Fibroblast of skin of scalp (primary cell): ENCODE measurements at regions not wholly inside any gene's neighbourhood (a gene's known extent, or its start where the extent isn't known, plus 50 kb on each side); places are given as distances from the start of the nearest gene placed in this dataset.

ENCODE experiments used
- DNase-seq: peaks from one replicate; pipeline ENCODE4 v3.0.0-alpha.2; 2013

DNA sequence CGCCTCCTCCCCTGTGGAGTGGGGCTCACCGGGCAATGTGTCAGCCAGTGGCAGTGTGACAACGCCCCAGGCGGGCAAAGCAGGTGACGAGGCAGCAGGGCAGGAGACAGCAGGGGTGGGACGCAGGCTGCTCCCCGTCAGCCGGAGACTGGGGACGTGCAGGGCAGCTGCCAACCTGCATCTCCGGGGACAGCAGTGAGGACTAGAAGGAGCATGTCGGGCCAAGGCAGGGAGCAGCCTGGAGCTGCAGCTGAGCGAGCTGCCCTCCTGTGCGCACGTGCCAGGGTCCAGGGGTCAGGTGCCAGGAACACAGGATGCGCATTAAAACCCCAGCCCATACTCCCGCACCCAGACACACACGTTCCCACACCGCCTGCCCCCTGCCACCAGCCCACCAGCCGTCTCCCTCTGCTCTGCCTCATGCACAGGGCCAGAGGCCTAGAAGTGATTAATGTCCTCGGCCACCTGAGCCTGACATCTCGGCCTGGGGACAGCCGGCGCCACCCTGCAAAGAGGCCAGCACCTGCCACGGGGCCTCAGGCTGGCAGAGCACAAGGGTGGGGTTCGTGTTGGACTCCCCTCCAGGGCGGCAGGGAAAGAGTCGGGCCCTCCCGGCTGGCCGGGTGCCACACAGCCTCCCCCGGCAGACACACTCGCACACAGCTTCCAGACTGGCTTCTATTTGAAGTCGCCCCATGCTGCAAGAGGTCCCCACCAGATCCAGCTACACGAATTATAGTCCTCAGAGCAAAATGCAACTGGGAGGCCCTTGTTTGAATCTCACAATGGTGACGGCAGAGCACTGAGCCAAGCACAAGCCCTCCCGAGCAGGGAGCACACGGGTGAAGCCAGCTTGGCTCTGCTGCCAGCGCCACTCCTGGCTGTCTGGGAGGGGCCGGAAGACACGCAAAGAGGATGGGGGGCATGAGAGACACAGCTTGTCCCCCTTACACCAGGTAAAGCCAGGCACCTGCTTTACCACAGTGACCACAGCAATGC, 90.4 kb downstream of the RBFOX3 start:
- no peak for DNase-seq

DNA sequence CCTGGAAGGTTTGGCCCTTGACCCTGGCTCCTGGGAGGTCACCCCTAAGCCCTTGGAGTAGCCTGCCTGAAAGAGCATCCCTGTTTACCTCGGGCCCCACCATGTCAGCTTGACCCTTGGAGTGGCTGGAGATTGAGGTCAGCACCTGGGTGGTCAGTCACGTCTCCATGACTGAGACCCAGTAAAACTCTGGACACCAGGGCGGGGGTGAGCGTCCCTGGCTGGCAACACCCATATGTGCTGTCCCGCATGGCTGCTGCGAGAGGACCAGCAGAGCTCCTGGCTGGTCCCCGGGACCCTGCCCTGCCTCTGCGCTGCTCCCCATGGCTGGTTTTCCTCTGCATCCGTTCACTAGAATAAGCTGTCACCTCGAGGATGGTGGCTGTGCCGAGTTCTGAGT, 91.2 kb downstream of the RBFOX3 start:
- no peak for DNase-seq

- DNase-seq: no peak
Observed at GRCh38 chr17:79518585-79519523, 92.0 kb downstream of the RBFOX3 start.

- no peak for DNase-seq
Observed at GRCh38 chr17:79517827-79518584, 92.8 kb downstream of the RBFOX3 start.

DNA sequence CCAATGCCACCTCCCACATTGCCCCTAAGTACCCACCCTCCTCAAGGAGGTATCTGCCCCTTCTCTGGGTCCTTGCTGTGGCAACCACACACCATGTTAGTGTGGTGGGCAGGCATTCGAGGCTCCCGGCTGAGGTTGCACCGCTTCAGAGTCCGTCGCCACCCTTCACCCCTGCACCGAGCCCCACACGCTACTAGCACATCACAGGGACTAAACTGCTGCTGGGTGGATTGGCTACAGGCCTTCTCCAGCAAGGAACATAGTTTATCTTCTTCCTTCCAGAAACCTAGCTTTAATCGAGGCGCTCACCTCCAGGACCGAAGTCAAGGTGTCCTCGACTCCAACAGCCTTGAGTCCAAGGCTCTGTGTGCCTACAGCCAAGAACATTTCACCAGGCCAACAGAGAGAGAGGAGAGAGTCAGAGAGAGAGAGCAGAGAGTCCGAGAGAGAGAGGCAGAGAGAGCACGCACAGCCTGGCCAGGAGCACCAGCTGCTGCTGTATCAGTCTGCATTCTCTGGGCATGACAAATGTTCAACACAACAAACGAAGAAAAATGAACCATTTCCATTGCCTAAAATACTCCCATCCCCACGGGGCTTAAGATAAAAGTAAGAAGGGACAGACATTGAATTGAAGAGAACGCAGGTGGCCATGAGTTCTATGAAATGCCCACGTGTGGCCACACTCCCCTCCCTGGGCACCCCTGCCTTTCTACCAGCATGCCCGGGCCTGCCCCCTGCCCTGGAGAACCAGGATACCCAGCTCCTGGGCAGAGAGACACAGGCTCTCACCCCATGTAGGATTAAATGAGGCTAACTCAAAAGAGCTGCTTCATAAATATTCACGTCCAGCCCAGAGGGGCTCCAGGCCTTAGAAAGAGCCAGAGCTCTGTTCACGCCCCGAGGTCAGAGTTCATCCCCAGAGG, 94.9 kb downstream of the RBFOX3 start:
- no peak for DNase-seq

GRCh38 chr17:79515110-79515509, 95.7 kb downstream of the RBFOX3 start:
- no peak for DNase-seq

- DNase-seq: no peak
Observed at GRCh38 chr17:79513820-79514535, 96.9 kb downstream of the RBFOX3 start.

DNA sequence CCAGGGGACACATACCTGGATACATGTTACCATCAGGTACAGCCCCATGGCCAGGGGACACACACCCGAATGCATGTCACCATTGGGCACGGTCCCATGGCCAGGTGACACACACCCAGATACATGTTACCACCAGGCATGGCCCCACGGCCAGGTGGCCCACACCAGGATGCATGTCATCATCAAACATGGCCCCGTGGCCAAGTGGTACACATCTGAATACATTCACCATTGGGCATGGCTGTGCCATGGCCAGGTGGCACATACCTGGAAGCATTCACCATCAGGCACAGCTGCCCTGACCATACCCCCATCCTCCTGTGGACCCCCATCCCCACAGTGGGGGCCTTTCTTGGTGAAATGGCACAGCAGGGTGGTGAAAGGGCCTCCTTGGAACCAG, 97.6 kb downstream of the RBFOX3 start:
- no peak for DNase-seq

- no peak for DNase-seq
Observed at GRCh38 chr17:79511471-79511870, 99.4 kb downstream of the RBFOX3 start.

DNA sequence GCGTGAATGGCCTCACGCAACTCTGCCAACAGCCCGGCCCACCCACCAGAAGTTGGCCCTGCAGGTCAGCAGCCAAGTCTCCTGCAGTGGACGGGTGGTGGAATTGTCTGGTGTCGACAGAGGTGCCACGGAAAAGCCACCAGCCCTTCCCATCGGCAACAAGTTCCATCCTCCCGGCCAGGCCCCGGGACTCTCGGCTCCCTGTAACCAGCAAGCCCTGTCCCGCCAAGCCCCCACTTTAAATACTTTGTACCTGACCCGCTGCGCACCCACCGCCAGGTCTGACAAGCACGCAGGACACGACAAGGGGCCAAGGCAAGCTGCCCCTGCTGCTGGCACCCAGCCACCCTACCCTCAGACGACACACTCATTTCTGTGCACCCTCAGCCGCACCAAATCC, 100.8 kb downstream of the RBFOX3 start:
- no peak for DNase-seq

DNA sequence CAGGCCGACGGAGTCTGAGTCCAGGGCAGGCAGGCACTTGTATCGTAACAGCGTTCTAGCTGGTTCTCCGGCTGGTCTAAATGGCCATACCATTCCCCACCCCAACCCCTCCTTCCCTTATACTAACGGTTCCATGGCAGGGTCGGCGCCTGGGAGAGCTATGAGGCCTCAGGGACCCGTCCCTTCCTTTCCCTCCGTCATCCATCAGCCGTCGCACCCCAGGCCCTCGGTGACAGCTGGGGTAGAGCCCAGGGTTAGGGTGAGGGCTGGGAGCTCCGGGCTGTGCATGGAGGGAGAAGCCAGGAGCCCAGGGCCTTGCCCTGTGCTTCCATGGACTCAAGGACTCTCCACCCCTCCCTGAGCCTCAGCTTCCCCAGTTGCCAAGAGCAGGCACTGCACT, 101.4 kb downstream of the RBFOX3 start:
- DNase-seq: no peak

GRCh38 chr17:79509008-79509407, 101.8 kb downstream of the RBFOX3 start:
- no peak for DNase-seq

- no peak for DNase-seq
Observed at GRCh38 chr17:79508291-79508716, 102.5 kb downstream of the RBFOX3 start.

DNA sequence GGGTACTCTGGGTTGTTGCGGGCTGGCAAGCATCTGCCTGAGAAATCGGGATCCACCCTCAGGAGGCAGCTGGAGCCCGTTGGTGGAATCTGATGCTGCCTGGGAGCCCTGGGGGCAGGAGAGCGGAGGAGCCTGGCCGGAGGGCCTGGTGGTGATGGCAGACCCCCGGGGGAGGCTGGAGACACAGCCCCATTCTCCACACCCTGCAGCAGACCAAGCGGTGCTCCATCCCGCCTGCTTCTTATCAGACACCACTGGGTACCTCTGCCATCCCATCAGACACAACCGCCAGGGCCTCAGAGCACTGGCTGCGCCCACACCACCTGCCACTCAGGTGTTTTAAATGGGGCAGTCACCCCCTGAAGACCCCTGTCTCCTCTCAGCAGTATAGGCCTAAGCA, 103.9 kb downstream of the RBFOX3 start:
- no peak for DNase-seq

- no peak for DNase-seq
Observed at GRCh38 chr17:79506150-79506870, 104.5 kb downstream of the RBFOX3 start.

DNA sequence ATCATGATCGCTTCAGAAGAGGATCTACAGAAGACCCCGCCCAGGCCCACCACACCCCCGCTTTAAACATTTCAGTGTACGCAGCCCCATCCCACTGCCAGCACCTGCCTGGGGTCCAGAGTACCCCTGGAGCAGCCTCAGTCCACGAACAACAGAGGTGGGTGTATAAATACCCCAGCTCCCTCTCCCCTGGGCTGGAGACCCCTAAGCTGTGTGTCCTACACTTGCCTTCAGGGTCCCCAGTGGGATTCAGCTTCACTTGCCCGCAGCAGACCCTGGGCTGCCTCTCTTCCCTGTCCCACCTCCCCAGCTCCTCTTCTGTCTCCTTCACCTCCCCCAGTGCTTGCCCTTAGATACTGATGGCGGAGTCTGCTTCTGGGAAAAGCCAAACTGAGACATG, 105.7 kb downstream of the RBFOX3 start:
- DNase-seq: no peak

GRCh38 chr17:79504181-79504605, 106.7 kb downstream of the RBFOX3 start:
- no peak for DNase-seq

- DNase-seq: no peak
Observed at GRCh38 chr17:79503126-79503839, 107.6 kb downstream of the RBFOX3 start.

DNA sequence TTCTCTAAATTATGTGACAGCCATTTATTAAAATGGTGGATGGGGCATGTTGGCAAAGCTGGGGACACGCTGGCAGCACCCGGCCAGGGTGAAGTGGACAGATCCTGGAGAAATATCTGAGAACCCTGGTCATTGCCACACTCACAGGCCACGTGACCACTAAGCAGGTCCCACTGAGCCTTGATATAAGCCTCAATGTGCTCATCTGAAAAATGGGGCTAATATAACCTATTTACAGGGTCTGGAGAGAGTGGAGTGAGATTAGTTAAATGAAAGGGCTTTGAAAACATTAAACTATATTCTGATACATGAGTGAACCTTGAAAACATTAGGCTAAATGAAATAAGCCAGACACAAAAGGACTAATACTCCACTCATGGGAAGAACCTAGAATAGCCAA, 108.9 kb downstream of the RBFOX3 start:
- DNase-seq: no peak
